GM23338 (cell line): ENCODE measurements at regions not wholly inside any gene's neighbourhood (a gene's known extent, or its start where the extent isn't known, plus 50 kb on each side); places are given as distances from the start of the nearest gene placed in this dataset.

ENCODE experiments used
- ATAC-seq: fragments of 200-7000 bp; cut with Tn5 transposase; 3 replicates; pipeline ENCODE4 v1.9.1; 2020
- DNase-seq: peaks from one replicate; pipeline ENCODE4 v3.0.0-alpha.2; 2015; ENCODE audit warnings: low spot score
- H2AFZ ChIP-seq: fragments of 200-600 bp; sonication (generic); 2 replicates; pipeline ENCODE4 v1.8.0; 2016; ENCODE audit warnings: antibody characterized with exemption, mild to moderate bottlenecking, moderate library complexity
- H3F3A ChIP-seq: fragments of 200-600 bp; sonication (generic); replicated peaks from 2 replicates; pipeline ENCODE4 v1.8.0; 2017; ENCODE audit warnings: antibody characterized with exemption, mixed run types, low read depth
- H3K27ac ChIP-seq: fragments of 200-600 bp; sonication (generic); 2 replicates; pipeline ENCODE4 v1.6.1; 2016; ENCODE audit warnings: low read depth
- H3K27me3 ChIP-seq: fragments of 200-600 bp; sonication (generic); 2 replicates; pipeline ENCODE4 v1.8.0; 2016; ENCODE audit warnings: mild to moderate bottlenecking, mixed run types, moderate library complexity; ENCODE audit not compliant: insufficient read depth
- H3K36me3 ChIP-seq: fragments of 200-600 bp; sonication (generic); 2 replicates; pipeline ENCODE4 v1.8.0; 2016; ENCODE audit warnings: mild to moderate bottlenecking; ENCODE audit not compliant: insufficient read depth
- H3K4me1 ChIP-seq: fragments of 200-600 bp; sonication (generic); 2 replicates; pipeline ENCODE4 v1.8.0; 2016; ENCODE audit warnings: mild to moderate bottlenecking, moderate library complexity; ENCODE audit not compliant: insufficient read depth
- H3K4me2 ChIP-seq: fragments of 200-600 bp; sonication (generic); 2 replicates; pipeline ENCODE4 v1.7.1; 2017; ENCODE audit warnings: mixed run types
- H3K4me3 ChIP-seq: fragments of 200-600 bp; sonication (generic); 2 replicates; pipeline ENCODE4 v1.6.1; 2016; ENCODE audit warnings: mixed run types
- H3K79me2 ChIP-seq: fragments of 200-600 bp; sonication (generic); replicated peaks from 2 replicates; pipeline ENCODE4 v1.8.0; 2017; ENCODE audit warnings: mild to moderate bottlenecking; ENCODE audit not compliant: insufficient read depth
- H3K9me2 ChIP-seq: fragments of 200-600 bp; sonication (generic); 2 replicates; pipeline ENCODE4 v1.8.0; 2017; ENCODE audit not compliant: insufficient read depth
- H4K20me1 ChIP-seq: fragments of 200-600 bp; sonication (generic); replicated peaks from 2 replicates; pipeline ENCODE4 v1.8.0; 2017; ENCODE audit warnings: mild to moderate bottlenecking; ENCODE audit not compliant: insufficient read depth
- H3K27ac Mint-ChIP-seq: 2 replicates; pipeline ENCODE4 v1.8.0; 2020; ENCODE audit warnings: inconsistent platforms, mild to moderate bottlenecking, moderate library complexity, mixed read lengths
- H3K27me3 Mint-ChIP-seq: 3 replicates; pipeline ENCODE4 v1.8.0; 2022; ENCODE audit warnings: low read depth, mild to moderate bottlenecking, moderate library complexity, mixed read lengths, inconsistent platforms; ENCODE audit not compliant: insufficient read depth, poor library complexity
- H3K36me3 Mint-ChIP-seq: 3 replicates; pipeline ENCODE4 v1.8.0; 2021; ENCODE audit warnings: low read depth, mild to moderate bottlenecking, inconsistent platforms, moderate library complexity, mixed read lengths
- H3K4me1 Mint-ChIP-seq: 3 replicates; pipeline ENCODE4 v1.8.0; 2020; ENCODE audit warnings: mild to moderate bottlenecking, inconsistent platforms, mixed read lengths
- H3K4me3 Mint-ChIP-seq: 3 replicates; pipeline ENCODE4 v1.8.0; 2021; ENCODE audit warnings: moderate library complexity, mild to moderate bottlenecking, inconsistent platforms, mixed read lengths
- H3K9me3 Mint-ChIP-seq: 3 replicates; pipeline ENCODE4 v1.8.0; 2020; ENCODE audit warnings: moderate library complexity, mild to moderate bottlenecking, inconsistent platforms, mixed read lengths
- CREB1 ChIP-seq: fragments of 250-450 bp; sonication (Bioruptor Pico); IDR thresholded peaks from 2 replicates; pipeline ENCODE4 v1.5.0; 2020; ENCODE audit warnings: low read depth, mild to moderate bottlenecking, moderate library complexity
- EZH2 ChIP-seq: fragments of 200-600 bp; sonication (generic); IDR thresholded peaks from one replicate; pipeline ENCODE4 v1.8.0; 2017; ENCODE audit warnings: antibody characterized with exemption, mild to moderate bottlenecking, low read depth; ENCODE audit not compliant: unreplicated experiment
- JUNB ChIP-seq: IDR thresholded peaks from one replicate; pipeline ENCODE4 v1.6.1; 2016; ENCODE audit warnings: antibody characterized with exemption; ENCODE audit not compliant: unreplicated experiment
- POLR2AphosphoS5 ChIP-seq: IDR thresholded peaks from 2 replicates; pipeline ENCODE4 v1.6.1; 2016; ENCODE audit warnings: antibody characterized with exemption, low read depth
- STAT1 ChIP-seq: IDR thresholded peaks from one replicate; pipeline ENCODE4 v1.6.1; 2016; ENCODE audit warnings: antibody characterized with exemption; ENCODE audit not compliant: unreplicated experiment
- ZNF331 ChIP-seq: fragments of 250-450 bp; sonication (Bioruptor Pico); IDR thresholded peaks from 2 replicates; pipeline ENCODE4 v1.5.0; 2020; ENCODE audit warnings: low read depth, mild to moderate bottlenecking, moderate library complexity
- TF ChIP-seq, protein P1 (sequence below): fragments of 250-450 bp; sonication (Bioruptor Pico); IDR thresholded peaks from 2 replicates; pipeline ENCODE4 v1.5.0; 2020; ENCODE audit warnings: mild to moderate bottlenecking, moderate library complexity
- TF ChIP-seq, protein P2 (sequence below): IDR thresholded peaks from 2 replicates; pipeline ENCODE4 v1.6.1; 2016; ENCODE audit warnings: antibody characterized with exemption

DNA sequence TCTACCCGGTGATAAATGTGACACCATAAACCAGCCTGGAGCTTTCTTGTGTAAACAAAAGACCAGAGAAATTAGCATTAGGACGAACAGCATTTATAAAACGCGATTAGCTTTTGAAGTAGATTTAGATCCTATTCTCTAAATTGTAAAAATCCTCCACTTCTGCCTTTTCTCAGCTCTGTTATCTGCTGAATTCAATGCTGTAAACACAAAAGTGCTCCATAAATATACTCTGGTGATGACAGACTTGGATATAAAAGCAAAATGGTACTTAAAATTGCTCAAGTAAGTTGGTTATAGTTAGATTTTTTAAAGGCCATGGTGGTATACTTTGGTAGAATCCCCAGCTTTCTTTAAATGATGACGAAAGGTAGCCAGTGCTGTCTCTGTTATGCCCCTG, 114.6 kb upstream of the RMST start (continued):
- TF ChIP-seq, protein P1, sequence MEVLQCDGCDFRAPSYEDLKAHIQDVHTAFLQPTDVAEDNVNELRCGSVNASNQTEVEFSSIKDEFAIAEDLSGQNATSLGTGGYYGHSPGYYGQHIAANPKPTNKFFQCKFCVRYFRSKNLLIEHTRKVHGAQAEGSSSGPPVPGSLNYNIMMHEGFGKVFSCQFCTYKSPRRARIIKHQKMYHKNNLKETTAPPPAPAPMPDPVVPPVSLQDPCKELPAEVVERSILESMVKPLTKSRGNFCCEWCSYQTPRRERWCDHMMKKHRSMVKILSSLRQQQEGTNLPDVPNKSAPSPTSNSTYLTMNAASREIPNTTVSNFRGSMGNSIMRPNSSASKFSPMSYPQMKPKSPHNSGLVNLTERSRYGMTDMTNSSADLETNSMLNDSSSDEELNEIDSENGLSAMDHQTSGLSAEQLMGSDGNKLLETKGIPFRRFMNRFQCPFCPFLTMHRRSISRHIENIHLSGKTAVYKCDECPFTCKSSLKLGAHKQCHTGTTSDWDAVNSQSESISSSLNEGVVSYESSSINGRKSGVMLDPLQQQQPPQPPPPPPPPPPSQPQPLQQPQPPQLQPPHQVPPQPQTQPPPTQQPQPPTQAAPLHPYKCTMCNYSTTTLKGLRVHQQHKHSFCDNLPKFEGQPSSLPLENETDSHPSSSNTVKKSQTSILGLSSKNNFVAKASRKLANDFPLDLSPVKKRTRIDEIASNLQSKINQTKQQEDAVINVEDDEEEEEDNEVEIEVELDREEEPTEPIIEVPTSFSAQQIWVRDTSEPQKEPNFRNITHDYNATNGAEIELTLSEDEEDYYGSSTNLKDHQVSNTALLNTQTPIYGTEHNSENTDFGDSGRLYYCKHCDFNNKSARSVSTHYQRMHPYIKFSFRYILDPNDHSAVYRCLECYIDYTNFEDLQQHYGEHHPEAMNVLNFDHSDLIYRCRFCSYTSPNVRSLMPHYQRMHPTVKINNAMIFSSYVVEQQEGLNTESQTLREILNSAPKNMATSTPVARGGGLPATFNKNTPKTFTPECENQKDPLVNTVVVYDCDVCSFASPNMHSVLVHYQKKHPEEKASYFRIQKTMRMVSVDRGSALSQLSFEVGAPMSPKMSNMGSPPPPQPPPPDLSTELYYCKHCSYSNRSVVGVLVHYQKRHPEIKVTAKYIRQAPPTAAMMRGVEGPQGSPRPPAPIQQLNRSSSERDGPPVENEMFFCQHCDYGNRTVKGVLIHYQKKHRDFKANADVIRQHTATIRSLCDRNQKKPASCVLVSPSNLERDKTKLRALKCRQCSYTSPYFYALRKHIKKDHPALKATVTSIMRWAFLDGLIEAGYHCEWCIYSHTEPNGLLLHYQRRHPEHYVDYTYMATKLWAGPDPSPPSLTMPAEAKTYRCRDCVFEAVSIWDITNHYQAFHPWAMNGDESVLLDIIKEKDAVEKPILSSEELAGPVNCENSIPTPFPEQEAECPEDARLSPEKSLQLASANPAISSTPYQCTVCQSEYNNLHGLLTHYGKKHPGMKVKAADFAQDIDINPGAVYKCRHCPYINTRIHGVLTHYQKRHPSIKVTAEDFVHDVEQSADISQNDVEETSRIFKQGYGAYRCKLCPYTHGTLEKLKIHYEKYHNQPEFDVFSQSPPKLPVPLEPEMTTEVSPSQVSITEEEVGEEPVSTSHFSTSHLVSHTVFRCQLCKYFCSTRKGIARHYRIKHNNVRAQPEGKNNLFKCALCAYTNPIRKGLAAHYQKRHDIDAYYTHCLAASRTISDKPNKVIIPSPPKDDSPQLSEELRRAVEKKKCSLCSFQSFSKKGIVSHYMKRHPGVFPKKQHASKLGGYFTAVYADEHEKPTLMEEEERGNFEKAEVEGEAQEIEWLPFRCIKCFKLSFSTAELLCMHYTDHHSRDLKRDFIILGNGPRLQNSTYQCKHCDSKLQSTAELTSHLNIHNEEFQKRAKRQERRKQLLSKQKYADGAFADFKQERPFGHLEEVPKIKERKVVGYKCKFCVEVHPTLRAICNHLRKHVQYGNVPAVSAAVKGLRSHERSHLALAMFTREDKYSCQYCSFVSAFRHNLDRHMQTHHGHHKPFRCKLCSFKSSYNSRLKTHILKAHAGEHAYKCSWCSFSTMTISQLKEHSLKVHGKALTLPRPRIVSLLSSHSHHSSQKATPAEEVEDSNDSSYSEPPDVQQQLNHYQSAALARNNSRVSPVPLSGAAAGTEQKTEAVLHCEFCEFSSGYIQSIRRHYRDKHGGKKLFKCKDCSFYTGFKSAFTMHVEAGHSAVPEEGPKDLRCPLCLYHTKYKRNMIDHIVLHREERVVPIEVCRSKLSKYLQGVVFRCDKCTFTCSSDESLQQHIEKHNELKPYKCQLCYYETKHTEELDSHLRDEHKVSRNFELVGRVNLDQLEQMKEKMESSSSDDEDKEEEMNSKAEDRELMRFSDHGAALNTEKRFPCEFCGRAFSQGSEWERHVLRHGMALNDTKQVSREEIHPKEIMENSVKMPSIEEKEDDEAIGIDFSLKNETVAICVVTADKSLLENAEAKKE (CRISPR knock-in tag) = no peak
- TF ChIP-seq, protein P2, sequence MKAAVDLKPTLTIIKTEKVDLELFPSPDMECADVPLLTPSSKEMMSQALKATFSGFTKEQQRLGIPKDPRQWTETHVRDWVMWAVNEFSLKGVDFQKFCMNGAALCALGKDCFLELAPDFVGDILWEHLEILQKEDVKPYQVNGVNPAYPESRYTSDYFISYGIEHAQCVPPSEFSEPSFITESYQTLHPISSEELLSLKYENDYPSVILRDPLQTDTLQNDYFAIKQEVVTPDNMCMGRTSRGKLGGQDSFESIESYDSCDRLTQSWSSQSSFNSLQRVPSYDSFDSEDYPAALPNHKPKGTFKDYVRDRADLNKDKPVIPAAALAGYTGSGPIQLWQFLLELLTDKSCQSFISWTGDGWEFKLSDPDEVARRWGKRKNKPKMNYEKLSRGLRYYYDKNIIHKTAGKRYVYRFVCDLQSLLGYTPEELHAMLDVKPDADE = no peak
- TF ChIP-seq EZH2 = no peak

DNA sequence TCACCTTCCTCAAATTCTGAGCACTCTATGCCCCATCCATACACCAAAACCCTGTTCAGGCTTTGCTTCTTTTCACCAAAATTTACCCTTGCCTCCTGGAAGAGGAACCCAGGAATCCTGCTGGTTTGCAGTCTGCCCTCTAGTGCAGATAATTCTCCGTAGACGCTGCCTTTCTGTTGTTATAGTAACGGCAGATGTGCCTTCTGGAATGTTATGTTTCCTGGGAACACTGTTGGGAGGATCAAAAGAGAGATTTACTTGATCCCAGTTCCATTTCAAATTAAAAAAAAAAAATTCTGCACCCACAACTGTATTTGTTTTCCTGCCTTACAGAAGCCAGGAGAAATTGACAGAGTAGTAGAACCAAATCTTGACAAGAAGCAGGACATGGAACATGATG, 104.2 kb upstream of the RMST start:
- Mint-ChIP-seq H3K27me3 (peaks cover 4% of the 10 kb centered on the region), H3K36me3 (peaks cover 22% of the 10 kb centered on the region), H3K4me3 (no peak overlapping the region), H3K9me3 (peaks cover 30% of the 10 kb centered on the region), H3K27ac (no peak overlapping the region), H3K4me1 (no peaks in the 10 kb centered on the region; the same call in 2 of the 3 replicates)
- Histone ChIP-seq H3K27ac (no peak overlapping the region), H3K27me3 (no peaks in the 10 kb centered on the region), H3K4me1 (no peaks in the 10 kb centered on the region), H3F3A (no peaks in the 10 kb centered on the region), H3K4me2 (no peak overlapping the region), H3K79me2 (no peaks in the 10 kb centered on the region), H3K36me3 (0 out of 2 replicates have a peak, but pooled peaks cover 5% of the 10 kb centered on the region), H3K4me3 (no peak overlapping the region), H2AFZ (no peak overlapping the region), H4K20me1 (no peaks in the 10 kb centered on the region), H3K9me2 (0 out of 2 replicates have a peak, but pooled peaks cover 4% of the 10 kb centered on the region)
- no peak for ATAC-seq
- no peak for DNase-seq
- no peak for TF ChIP-seq CREB1 (CRISPR knock-in tag)
- TF ChIP-seq, protein P1 (CRISPR knock-in tag) = no peak
- TF ChIP-seq ZNF331 = no peak
- TF ChIP-seq STAT1 = no peak
- TF ChIP-seq EZH2 = no peak
- no peak for TF ChIP-seq JUNB
- TF ChIP-seq POLR2AphosphoS5 = no peak
